Activated gamma-delta T cell (primary cell): ENCODE measurements at regions not wholly inside any gene's neighbourhood (a gene's known extent, or its start where the extent isn't known, plus 50 kb on each side); places are given as distances from the start of the nearest gene placed in this dataset.
A peak's percentile ranks its signal among the peaks of the same experiment; 100 is the strongest.

Experiments
- DNase-seq: peaks from one replicate; lab custom pipeline; 2025; lab: John Stamatoyannopoulos, UW

DNA sequence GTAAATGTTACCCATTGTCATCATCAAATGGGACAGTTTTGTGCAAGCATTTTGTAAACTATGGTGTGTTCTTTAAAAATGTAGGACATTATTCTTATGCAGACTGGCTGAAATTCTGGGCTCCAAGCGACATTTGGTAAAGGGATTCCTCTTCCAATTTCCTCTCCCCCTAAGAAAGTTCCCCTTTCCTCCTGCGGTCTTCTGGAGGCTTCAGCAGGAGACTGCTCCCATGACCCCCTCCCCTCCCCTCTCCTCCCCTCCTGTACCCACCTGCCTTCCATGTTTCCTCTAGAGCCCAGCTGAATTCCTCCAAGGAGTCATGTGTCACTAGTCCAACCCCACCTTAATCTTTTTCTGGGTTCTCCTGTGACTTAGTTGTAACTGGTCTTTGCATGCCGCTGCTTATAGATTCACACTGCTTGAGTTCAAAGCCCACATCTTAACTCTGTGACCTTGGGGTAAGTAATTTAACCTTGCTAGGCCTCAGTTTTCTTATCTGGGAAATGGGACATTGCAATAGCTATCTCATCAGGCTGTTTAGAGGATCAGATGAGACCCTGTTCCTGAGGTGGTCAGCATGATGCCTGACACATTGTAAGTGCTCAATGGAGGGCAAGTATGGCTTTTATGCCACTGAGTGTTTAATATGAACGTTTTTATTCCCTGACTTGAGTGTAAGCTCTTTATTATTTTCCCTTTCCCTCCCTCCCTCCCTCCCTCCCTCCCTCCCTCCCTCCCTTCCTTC lies 69.9 kb upstream of the WDR26 start:
- no peak for DNase-seq

- DNase-seq, result no peak
These were observed 71.0 kb upstream of the WDR26 start for GRCh38 chr1:224505454-224506093.

DNA sequence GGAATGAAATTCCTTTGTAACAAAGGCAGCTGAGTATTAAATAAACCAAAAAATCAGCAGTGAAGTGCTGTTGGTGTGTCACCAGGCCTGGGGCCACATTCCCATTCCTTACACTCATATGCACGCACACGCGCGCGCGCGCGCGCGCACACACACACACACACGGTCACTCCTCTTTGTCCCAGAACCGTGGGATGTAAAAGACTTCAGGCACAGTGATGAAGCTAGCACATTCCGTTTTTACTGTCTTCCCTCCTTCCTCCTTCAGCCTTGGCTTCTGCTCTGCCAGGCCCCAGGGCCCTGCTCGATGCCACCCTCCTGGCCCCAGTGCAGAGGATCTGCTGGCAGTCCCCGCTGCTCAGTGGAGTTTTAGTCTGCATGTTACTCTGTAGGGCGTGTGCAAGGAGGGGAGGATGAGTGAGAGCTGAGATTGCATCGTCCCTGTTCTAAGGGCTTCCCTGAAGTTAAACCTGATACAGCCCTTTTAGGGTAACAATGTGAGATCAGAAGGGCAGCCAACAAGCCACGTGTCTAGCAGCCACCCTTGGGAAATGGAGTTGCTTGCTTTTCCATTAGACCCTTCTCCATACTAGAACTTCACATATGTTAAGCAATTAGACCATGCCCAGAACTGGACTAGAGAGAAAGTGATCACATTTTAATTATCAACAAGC lies 71.7 kb upstream of the WDR26 start:
- DNase-seq, result no peak

- DNase-seq, result no peak
These were observed 73.3 kb upstream of the WDR26 start for GRCh38 chr1:224507771-224508523.

DNA sequence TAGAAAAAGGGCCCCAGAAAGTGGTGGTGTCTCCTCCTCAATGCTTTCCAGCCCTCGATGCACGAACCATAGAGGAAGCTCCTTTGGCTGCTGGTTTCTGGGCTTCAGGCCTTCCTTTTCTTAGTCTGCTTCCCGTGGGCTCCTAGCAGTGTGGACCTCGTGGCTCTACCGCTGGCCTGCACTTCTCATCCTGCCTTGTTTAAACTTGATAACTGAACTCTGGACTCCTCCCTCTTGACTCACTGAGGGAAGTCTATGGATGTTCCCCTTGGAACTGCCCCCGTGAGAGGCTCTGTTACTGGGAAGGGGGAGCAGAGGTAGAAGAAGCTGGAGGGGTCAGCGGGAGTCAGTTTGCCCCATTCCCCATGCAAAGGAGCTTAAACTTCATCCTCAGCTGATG lies 75.3 kb upstream of the WDR26 start:
- no peak for DNase-seq

DNA sequence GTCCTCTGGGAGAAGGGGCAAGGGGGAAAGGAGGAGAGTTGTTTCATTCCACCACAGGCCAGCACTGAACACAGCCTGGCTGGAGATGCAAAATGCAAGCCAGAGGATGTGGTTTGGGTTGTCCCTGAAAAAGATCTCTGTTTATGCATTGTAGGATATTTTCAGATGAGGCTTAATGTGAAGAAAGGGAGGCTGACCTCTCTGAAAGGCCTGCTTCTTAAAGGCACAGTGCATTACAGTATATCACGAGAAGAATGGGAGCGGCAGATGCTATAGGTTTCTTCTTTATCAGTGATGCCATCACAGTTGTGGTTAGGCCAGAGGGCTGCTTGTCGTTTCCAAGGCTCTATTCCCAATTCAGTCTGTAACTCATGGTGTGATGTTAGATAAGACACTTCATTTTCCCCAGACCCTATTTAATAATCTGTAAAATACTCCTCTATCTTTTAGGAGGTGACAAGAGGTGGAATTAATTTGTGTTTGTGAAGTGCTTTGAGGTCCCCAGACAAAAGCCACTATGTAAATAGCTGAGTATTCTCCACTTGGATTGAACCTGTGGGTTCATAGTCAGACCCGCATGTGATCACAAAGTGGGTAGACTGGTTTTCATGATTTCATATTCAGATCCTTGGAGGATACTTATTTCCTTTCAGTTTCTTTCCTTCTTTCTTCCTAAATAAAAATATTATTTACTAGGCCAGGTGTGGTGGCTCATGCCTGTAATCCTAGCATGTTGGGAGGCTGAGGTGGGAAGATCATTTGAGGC lies 76.5 kb upstream of the WDR26 start:
- no peak for DNase-seq

GRCh38 chr1:224512600-224513151 lies 78.1 kb upstream of the WDR26 start:
- DNase-seq, result no peak

DNA sequence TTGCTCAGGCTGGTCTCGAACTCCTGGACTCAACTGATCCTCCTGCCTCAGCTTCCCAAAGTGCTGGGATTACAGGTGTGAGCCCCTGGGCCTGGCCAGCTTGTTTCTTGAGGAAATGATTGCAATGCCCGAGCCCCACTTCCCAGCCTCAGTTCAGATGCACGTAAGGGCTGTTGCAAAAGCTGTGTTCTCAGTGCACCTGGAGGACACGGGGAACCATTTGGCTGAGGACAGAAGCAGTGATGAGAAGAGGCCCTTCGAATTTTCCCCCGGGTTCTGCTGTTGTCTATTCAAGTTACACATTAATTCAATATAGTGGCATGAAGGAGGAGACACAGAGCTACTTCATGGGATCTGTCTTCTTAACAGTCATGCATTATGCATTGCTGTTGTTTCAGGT lies 78.8 kb upstream of the WDR26 start:
- DNase-seq, result no peak

DNA sequence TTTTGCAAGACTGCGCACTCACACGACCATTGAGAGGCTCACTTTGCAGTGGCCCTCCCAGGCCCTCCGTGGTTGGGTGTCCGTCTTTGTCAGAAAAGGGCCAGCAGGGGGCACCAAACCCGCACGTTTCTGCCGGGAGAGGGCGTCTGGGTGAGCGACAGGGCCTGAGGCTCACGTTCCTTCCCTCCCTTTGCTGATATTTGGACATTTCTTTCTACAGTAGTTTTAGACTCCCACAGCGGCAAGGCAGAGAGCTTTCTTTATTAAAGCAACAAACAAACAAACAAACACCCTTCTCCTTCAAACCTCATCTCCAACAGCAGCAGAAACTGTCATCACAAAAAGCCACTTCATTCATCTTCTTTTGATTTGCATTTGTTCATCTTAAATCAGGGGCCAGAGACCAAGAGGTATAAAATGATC lies 79.2 kb upstream of the WDR26 start:
- DNase-seq, result peak; percentile 24

GRCh38 chr1:224517171-224517570 lies 82.6 kb upstream of the WDR26 start:
- DNase-seq, result no peak

- DNase-seq, result no peak
These were observed 83.9 kb upstream of the WDR26 start for GRCh38 chr1:224518528-224518927.

- DNase-seq, result no peak
These were observed 85.3 kb upstream of the WDR26 start for GRCh38 chr1:224519874-224520273.

GRCh38 chr1:224520808-224521207 lies 86.2 kb upstream of the WDR26 start:
- no peak for DNase-seq

- no peak for DNase-seq
These were observed 87.5 kb upstream of the WDR26 start for GRCh38 chr1:224521904-224522734.

DNA sequence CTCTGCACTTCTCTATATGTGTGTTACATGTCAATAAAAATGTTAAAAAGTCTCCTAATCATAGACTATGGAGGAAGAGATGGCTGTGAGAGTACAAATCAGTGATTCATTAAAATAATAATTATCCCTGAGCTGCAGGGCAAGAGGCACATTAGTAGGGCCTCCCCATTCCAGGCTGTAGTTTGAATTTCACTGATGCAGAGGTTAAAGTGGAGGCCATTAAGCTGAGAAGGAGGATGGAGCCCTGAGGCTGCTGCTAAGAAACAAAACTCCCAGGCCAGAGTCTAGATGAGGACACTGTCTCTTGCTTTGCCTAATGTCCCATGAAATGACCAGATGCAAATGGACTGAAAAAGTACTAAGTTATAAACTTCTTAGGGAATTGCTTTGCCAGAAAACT lies 89.1 kb upstream of the WDR26 start:
- DNase-seq, result no peak

- no peak for DNase-seq
These were observed 90.1 kb upstream of the WDR26 start for GRCh38 chr1:224524679-224525078.

- no peak for DNase-seq
These were observed 90.6 kb upstream of the CNIH3 start for GRCh38 chr1:224525411-224526040.

DNA sequence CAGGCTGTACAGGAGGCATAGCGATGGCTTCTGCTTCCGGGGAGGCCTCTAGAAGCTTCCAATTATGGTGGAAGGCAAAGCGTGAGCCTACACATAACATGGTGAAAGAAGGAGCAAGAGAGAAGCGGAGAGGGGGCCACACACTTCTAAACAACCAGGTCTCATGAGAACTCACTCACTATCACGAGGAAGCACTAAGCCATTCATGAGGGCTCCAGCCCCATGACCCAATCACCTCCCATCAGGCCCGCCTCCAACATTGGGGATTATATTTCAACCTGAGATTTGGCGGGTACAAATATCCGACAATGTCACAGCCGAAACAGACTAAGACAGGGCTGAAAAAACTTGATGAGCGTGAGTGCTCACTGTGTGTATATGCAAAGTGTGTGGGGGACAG lies 89.3 kb upstream of the CNIH3 start:
- DNase-seq, result no peak

- no peak for DNase-seq
These were observed 87.2 kb upstream of the CNIH3 start for GRCh38 chr1:224528900-224529299.

- DNase-seq, result no peak
These were observed 86.3 kb upstream of the CNIH3 start for GRCh38 chr1:224529844-224530243.
